ENCODE measurements at regions not wholly inside any gene's neighbourhood (a gene's known extent, or its start where the extent isn't known, plus 50 kb on each side); places are given as distances from the start of the nearest gene placed in this dataset.
"Not testable (repeated sequence)": the region's sequence is repeated elsewhere in the genome, so short reads cannot be mapped to it uniquely, and the experiment has no call there.

- DNase-seq (ENCODE audit: low spot score); H3K9me3 ChIP-seq (ENCODE audit: control insufficient read depth in 4 of 4, low read length in 3 of 4); H3K4me1 ChIP-seq (ENCODE audit: control insufficient read depth in 4 of 4, insufficient read depth in 4 of 4, low read length in 3 of 4); H3K36me3 ChIP-seq (ENCODE audit: control insufficient read depth in 4 of 4, insufficient read depth in 3 of 4, low read depth in 1 of 4, low read length in 3 of 4); H3K27ac ChIP-seq (ENCODE audit: low read depth in 1 of 2, low read length in 2 of 2); H3K27me3 ChIP-seq (ENCODE audit: control insufficient read depth in 4 of 4, insufficient read depth in 4 of 4, low read length in 3 of 4); H3K4me3 ChIP-seq (ENCODE audit: low read depth in 1 of 3, low read length in 3 of 3); H3K9ac ChIP-seq (ENCODE audit: low read depth in 1 of 2, low read length in 2 of 2): not testable (repeated sequence)
- WGBS = 72% methylated on average over 3 of the region's 3 CpGs
Observed at GRCh38 chr12:48409938-48410337, 59.2 kb upstream of the ZNF641 start.

- Histone ChIP-seq H3K4me3 (ENCODE audit: low read depth in 1 of 3, low read length in 3 of 3) (no peak overlapping the region), H3K27me3 (ENCODE audit: control insufficient read depth in 4 of 4, insufficient read depth in 4 of 4, low read length in 3 of 4) (peaks cover 0 to 3% (median 0%) of the 10 kb centered on the region in 4 donors), H3K27ac (ENCODE audit: low read depth in 1 of 2, low read length in 2 of 2) (no peak overlapping the region), H3K9ac (ENCODE audit: low read depth in 1 of 2, low read length in 2 of 2) (no peak overlapping the region), H3K36me3 (ENCODE audit: control insufficient read depth in 4 of 4, insufficient read depth in 3 of 4, low read depth in 1 of 4, low read length in 3 of 4) (no peaks in the 10 kb centered on the region), H3K4me1 (ENCODE audit: control insufficient read depth in 4 of 4, insufficient read depth in 4 of 4, low read length in 3 of 4) (no peaks in the 10 kb centered on the region), H3K9me3 (ENCODE audit: control insufficient read depth in 4 of 4, low read length in 3 of 4) (no peaks in the 10 kb centered on the region)
- 64% methylated on average over 3 of the region's 3 CpGs for WGBS
- no peak for TF ChIP-seq GABPA (IDR thresholded peaks at IDR 0.05 in 1 of 2, conservative IDR thresholded peaks at IDR 0.05 in 1 of 2)
- TF ChIP-seq NR2F2 (IDR thresholded peaks at IDR 0.05) = no peak
- TF ChIP-seq ATF3 (IDR thresholded peaks at IDR 0.05) = no peak
- no peak for TF ChIP-seq TAF1 (conservative IDR thresholded peaks at IDR 0.05)
- TF ChIP-seq HNF4A (conservative IDR thresholded peaks at IDR 0.05) = no peak
- no peak for TF ChIP-seq HNF4G (IDR thresholded peaks at IDR 0.05)
- TF ChIP-seq ZBTB33 (IDR thresholded peaks at IDR 0.05) = no peak
- no peak for TF ChIP-seq YY1 (IDR thresholded peaks at IDR 0.05)
- no peak for TF ChIP-seq RAD21 (IDR thresholded peaks at IDR 0.05)
- TF ChIP-seq MAX (IDR thresholded peaks at IDR 0.05) = no peak
- TF ChIP-seq FOXA2 (IDR thresholded peaks at IDR 0.05) = no peak
- TF ChIP-seq JUND (IDR thresholded peaks at IDR 0.05) = no peak
- no peak for DNase-seq (ENCODE audit: low spot score)
Observed at GRCh38 chr12:48413388-48413787, 59.0 kb upstream of the ANP32D start.

- peaks cover 0 to 3% (median 0%) of the 10 kb centered on the region in 4 donors for H3K27me3 ChIP-seq (ENCODE audit: control insufficient read depth in 4 of 4, insufficient read depth in 4 of 4, low read length in 3 of 4)
- 69% methylated on average over 4 of the region's 4 CpGs for WGBS
- H3K36me3 ChIP-seq (ENCODE audit: control insufficient read depth in 4 of 4, insufficient read depth in 3 of 4, low read depth in 1 of 4, low read length in 3 of 4) = no peaks in the 10 kb centered on the region
- H3K9me3 ChIP-seq (ENCODE audit: control insufficient read depth in 4 of 4, low read length in 3 of 4) = no peaks in the 10 kb centered on the region
- no peak overlapping the region for H3K4me3 ChIP-seq (ENCODE audit: low read depth in 1 of 3, low read length in 3 of 3)
- no peak for DNase-seq (ENCODE audit: low spot score)
- H3K4me1 ChIP-seq (ENCODE audit: control insufficient read depth in 4 of 4, insufficient read depth in 4 of 4, low read length in 3 of 4) = no peaks in the 10 kb centered on the region
- no peak overlapping the region for H3K9ac ChIP-seq (ENCODE audit: low read depth in 1 of 2, low read length in 2 of 2)
- no peak overlapping the region for H3K27ac ChIP-seq (ENCODE audit: low read depth in 1 of 2, low read length in 2 of 2)
- TF ChIP-seq MAX (IDR thresholded peaks at IDR 0.05) (peak; percentile 39), FOXA2 (IDR thresholded peaks at IDR 0.05) (no peak), ATF3 (IDR thresholded peaks at IDR 0.05) (no peak), EGR1 (IDR thresholded peaks at IDR 0.05; ENCODE audit: low read depth in 2 of 2) (no peak), JUND (IDR thresholded peaks at IDR 0.05) (no peak), SP1 (IDR thresholded peaks at IDR 0.05) (peak; percentile 30), GABPA (IDR thresholded peaks at IDR 0.05 in 1 of 2, conservative IDR thresholded peaks at IDR 0.05 in 1 of 2) (no peak), RAD21 (IDR thresholded peaks at IDR 0.05) (peak; percentile 22 to 35), TAF1 (conservative IDR thresholded peaks at IDR 0.05) (no peak), CTCF (IDR thresholded peaks at IDR 0.05; ENCODE audit: low read depth, low read length, missing input control) (no peak), RXRA (IDR thresholded peaks at IDR 0.05) (peak in 1 of 2 donors; percentile 14), ZBTB33 (IDR thresholded peaks at IDR 0.05) (no peak), FOXA1 (IDR thresholded peaks at IDR 0.05) (no peak), REST (IDR thresholded peaks at IDR 0.05) (peak; percentile 31)
Observed at GRCh38 chr12:48414021-48414420, 58.3 kb upstream of the ANP32D start.

Data from liver (tissue), 8 donors.